ENCODE measurements at regions not wholly inside any gene's neighbourhood (a gene's known extent, or its start where the extent isn't known, plus 50 kb on each side); places are given as distances from the start of the nearest gene placed in this dataset.

DNA sequence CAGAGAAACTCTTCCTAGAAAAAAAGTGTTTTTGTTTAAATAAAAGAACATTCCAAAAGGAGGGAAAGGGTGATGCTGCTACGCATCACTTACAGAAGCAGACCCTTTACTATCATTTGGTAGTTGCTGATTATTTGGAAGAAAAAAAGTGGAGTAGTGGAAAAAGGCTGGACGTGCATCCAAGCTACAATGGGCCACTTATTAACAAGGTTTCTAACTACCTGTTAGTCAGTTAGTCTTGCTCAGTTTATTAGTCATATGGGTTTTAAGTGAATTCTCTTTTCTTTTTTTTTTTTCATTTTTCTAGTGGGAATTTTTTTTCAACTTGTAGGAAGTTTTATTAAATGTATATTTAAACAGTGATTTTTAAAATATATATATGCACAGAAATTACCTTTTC is 866.0 kb downstream of the MCTP2 start:
- no peak for FAIRE-seq

DNA sequence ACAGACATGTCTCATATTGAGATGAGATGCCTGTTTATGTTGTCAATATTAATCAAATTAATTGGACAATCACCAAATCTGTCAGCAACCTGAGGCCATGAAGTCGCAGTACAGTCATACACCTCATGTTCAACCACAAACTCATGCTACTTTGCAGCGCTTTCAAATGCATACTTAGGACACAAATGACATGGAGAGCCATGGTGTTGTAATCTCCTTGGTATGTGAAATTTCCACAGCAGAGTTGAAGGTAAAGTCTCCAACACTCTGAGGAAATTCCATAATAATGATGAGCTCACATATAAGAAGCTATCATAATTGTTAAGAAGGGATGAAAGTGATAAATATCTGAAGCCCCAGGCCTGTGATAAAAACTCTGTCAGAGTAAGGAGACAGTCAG is 873.9 kb downstream of the MCTP2 start:
- no peak for FAIRE-seq
- TF ChIP-seq PAX5 (IDR thresholded peaks at IDR 0.05; ENCODE audit: insufficient read depth, low read length, severe bottlenecking) (no peak), TAF1 (IDR thresholded peaks at IDR 0.05; ENCODE audit: low read depth, low read length) (no peak)
- no peak for DNase-seq (ENCODE audit: insufficient read length, low spot score)

More for the DNA sequence above, 866.0 kb downstream of the MCTP2 start:
- TF ChIP-seq TAF1 (IDR thresholded peaks at IDR 0.05; ENCODE audit: low read depth, low read length) (no peak), POLR2A (IDR thresholded peaks at IDR 0.05; ENCODE audit: low read depth, low read length) (no peak), POU2F2 (IDR thresholded peaks at IDR 0.05; ENCODE audit: low read depth, low read length) (no peak), SPI1 (IDR thresholded peaks at IDR 0.05; ENCODE audit: low read depth, low read length) (no peak), PAX5 (IDR thresholded peaks at IDR 0.05; ENCODE audit: insufficient read depth, low read length, severe bottlenecking) (no peak), POLR2AphosphoS5 (IDR thresholded peaks at IDR 0.05; ENCODE audit: low read depth, low read length) (no peak)
- no peak for DNase-seq (ENCODE audit: insufficient read length, low spot score)

- no peak for DNase-seq (ENCODE audit: insufficient read length, low spot score)
- FAIRE-seq, result no peak
- TF ChIP-seq POLR2AphosphoS5 (IDR thresholded peaks at IDR 0.05; ENCODE audit: low read depth, low read length), result no peak
- no peak for TF ChIP-seq PAX5 (IDR thresholded peaks at IDR 0.05; ENCODE audit: insufficient read depth, low read length, severe bottlenecking)
- no peak for TF ChIP-seq POLR2A (IDR thresholded peaks at IDR 0.05; ENCODE audit: low read depth, low read length)
- TF ChIP-seq POU2F2 (IDR thresholded peaks at IDR 0.05; ENCODE audit: low read depth, low read length), result no peak
- no peak for TF ChIP-seq SPI1 (IDR thresholded peaks at IDR 0.05; ENCODE audit: low read depth, low read length)
- no peak for TF ChIP-seq TAF1 (IDR thresholded peaks at IDR 0.05; ENCODE audit: low read depth, low read length)
Observed at GRCh38 chr15:95106801-95107200, 875.4 kb downstream of the MCTP2 start.

DNA sequence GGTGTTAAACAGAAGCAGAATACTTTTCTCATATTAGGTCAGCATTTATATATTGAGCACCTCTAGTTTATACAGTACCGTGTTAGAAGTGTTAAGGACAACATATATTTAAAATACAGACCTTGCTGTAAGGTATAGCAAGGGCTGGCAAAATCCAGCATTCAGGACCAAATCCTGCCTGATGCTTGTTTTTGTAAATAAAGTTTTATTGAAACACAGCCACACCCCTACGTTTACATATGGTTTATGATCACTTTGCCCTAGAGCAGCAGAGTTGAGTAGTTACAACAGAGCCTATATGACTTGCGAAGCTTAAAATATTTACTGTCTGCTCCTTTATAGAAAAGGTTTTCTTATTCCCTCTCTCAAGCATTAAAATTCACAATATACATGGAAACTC is 877.3 kb downstream of the MCTP2 start:
- TF ChIP-seq PAX5 (IDR thresholded peaks at IDR 0.05; ENCODE audit: insufficient read depth, low read length, severe bottlenecking) (no peak), POLR2AphosphoS5 (IDR thresholded peaks at IDR 0.05; ENCODE audit: low read depth, low read length) (no peak), POU2F2 (IDR thresholded peaks at IDR 0.05; ENCODE audit: low read depth, low read length) (no peak), TAF1 (IDR thresholded peaks at IDR 0.05; ENCODE audit: low read depth, low read length) (no peak), SPI1 (IDR thresholded peaks at IDR 0.05; ENCODE audit: low read depth, low read length) (no peak), POLR2A (IDR thresholded peaks at IDR 0.05; ENCODE audit: low read depth, low read length) (no peak)
- FAIRE-seq (no peak), DNase-seq (ENCODE audit: insufficient read length, low spot score) (no peak)

- DNase-seq (ENCODE audit: insufficient read length, low spot score) (no peak), FAIRE-seq (no peak)
- TF ChIP-seq POLR2AphosphoS5 (IDR thresholded peaks at IDR 0.05; ENCODE audit: low read depth, low read length) (no peak), PAX5 (IDR thresholded peaks at IDR 0.05; ENCODE audit: insufficient read depth, low read length, severe bottlenecking) (no peak), POU2F2 (IDR thresholded peaks at IDR 0.05; ENCODE audit: low read depth, low read length) (no peak), SPI1 (IDR thresholded peaks at IDR 0.05; ENCODE audit: low read depth, low read length) (no peak), TAF1 (IDR thresholded peaks at IDR 0.05; ENCODE audit: low read depth, low read length) (no peak), POLR2A (IDR thresholded peaks at IDR 0.05; ENCODE audit: low read depth, low read length) (no peak)
Observed at GRCh38 chr15:95111969-95112368, 880.6 kb downstream of the MCTP2 start.

- no peak for TF ChIP-seq PAX5 (IDR thresholded peaks at IDR 0.05; ENCODE audit: insufficient read depth, low read length, severe bottlenecking)
- TF ChIP-seq POU2F2 (IDR thresholded peaks at IDR 0.05; ENCODE audit: low read depth, low read length), result no peak
- no peak for TF ChIP-seq TAF1 (IDR thresholded peaks at IDR 0.05; ENCODE audit: low read depth, low read length)
- TF ChIP-seq SPI1 (IDR thresholded peaks at IDR 0.05; ENCODE audit: low read depth, low read length), result no peak
- TF ChIP-seq POLR2A (IDR thresholded peaks at IDR 0.05; ENCODE audit: low read depth, low read length), result no peak
- no peak for TF ChIP-seq POLR2AphosphoS5 (IDR thresholded peaks at IDR 0.05; ENCODE audit: low read depth, low read length)
- FAIRE-seq, result no peak
- DNase-seq (ENCODE audit: insufficient read length, low spot score), result no peak
Observed at GRCh38 chr15:95113041-95113440, 881.7 kb downstream of the MCTP2 start.

- TF ChIP-seq SPI1 (IDR thresholded peaks at IDR 0.05; ENCODE audit: low read depth, low read length), result no peak
- TF ChIP-seq TAF1 (IDR thresholded peaks at IDR 0.05; ENCODE audit: low read depth, low read length), result no peak
- no peak for TF ChIP-seq POU2F2 (IDR thresholded peaks at IDR 0.05; ENCODE audit: low read depth, low read length)
- TF ChIP-seq POLR2AphosphoS5 (IDR thresholded peaks at IDR 0.05; ENCODE audit: low read depth, low read length), result no peak
- TF ChIP-seq PAX5 (IDR thresholded peaks at IDR 0.05; ENCODE audit: insufficient read depth, low read length, severe bottlenecking), result no peak
- TF ChIP-seq POLR2A (IDR thresholded peaks at IDR 0.05; ENCODE audit: low read depth, low read length), result no peak
- FAIRE-seq, result no peak
Observed at GRCh38 chr15:95119041-95119610, 887.8 kb downstream of the MCTP2 start.

GRCh38 chr15:95120595-95120994 is 889.2 kb downstream of the MCTP2 start:
- no peak for DNase-seq (ENCODE audit: insufficient read length, low spot score)
- no peak for TF ChIP-seq PAX5 (IDR thresholded peaks at IDR 0.05; ENCODE audit: insufficient read depth, low read length, severe bottlenecking)
- no peak for TF ChIP-seq POU2F2 (IDR thresholded peaks at IDR 0.05; ENCODE audit: low read depth, low read length)
- TF ChIP-seq SPI1 (IDR thresholded peaks at IDR 0.05; ENCODE audit: low read depth, low read length), result no peak
- no peak for TF ChIP-seq TAF1 (IDR thresholded peaks at IDR 0.05; ENCODE audit: low read depth, low read length)
- FAIRE-seq, result no peak

More at GRCh38 chr15:95119041-95119610, 887.8 kb downstream of the MCTP2 start:
- no peak for DNase-seq (ENCODE audit: insufficient read length, low spot score)

GRCh38 chr15:95121191-95121590 is 889.8 kb downstream of the MCTP2 start:
- DNase-seq (ENCODE audit: insufficient read length, low spot score) (no peak), FAIRE-seq (no peak)
- TF ChIP-seq POLR2A (IDR thresholded peaks at IDR 0.05; ENCODE audit: low read depth, low read length), result no peak
- no peak for TF ChIP-seq POLR2AphosphoS5 (IDR thresholded peaks at IDR 0.05; ENCODE audit: low read depth, low read length)
- TF ChIP-seq TAF1 (IDR thresholded peaks at IDR 0.05; ENCODE audit: low read depth, low read length), result no peak

- TF ChIP-seq POU2F2 (IDR thresholded peaks at IDR 0.05; ENCODE audit: low read depth, low read length) (no peak), SPI1 (IDR thresholded peaks at IDR 0.05; ENCODE audit: low read depth, low read length) (no peak), TAF1 (IDR thresholded peaks at IDR 0.05; ENCODE audit: low read depth, low read length) (no peak)
- no peak for DNase-seq (ENCODE audit: insufficient read length, low spot score)
- FAIRE-seq, result no peak
Observed at GRCh38 chr15:95125803-95126202, 894.4 kb downstream of the MCTP2 start.

All from GM12891 (cell line).